B cell (primary cell): ENCODE measurements at regions not wholly inside any gene's neighbourhood (a gene's known extent, or its start where the extent isn't known, plus 50 kb on each side); places are given as distances from the start of the nearest gene placed in this dataset.

Source experiments
- ATAC-seq: fragments of 200-7000 bp; cut with Tn5 transposase; one replicate; pipeline ENCODE4 v1.10.0; 2021; ENCODE audit warnings: low read depth, mild to moderate bottlenecking, moderate number of reproducible peaks, moderate library complexity
- CTCF ChIA-PET: fragments of 350-600 bp; sonication (Branson Sonifier 250); formaldehyde crosslinking; loops from one replicate; lab custom pipeline; 2021; ENCODE audit warnings: antibody characterized with exemption, inconsistent platforms; lab: Charles Lee
- POLR2A ChIA-PET: fragments of 350-600 bp; sonication (Branson Sonifier 250); formaldehyde crosslinking; loops from one replicate; lab custom pipeline; 2021; ENCODE audit warnings: antibody characterized with exemption; lab: Charles Lee
- DNase-seq: peaks from one replicate; pipeline ENCODE4 v3.0.0; 2013
- H2AFZ ChIP-seq: 2 replicates; pipeline ENCODE4 v1.6.1; 2012; ENCODE audit warnings: mild to moderate bottlenecking, low read depth, low read length; ENCODE audit not compliant: insufficient read depth, poor library complexity, severe bottlenecking
- H3K27ac ChIP-seq, 2 donors: 1 replicate in 1 of 2; 2 replicates in 1 of 2; pipeline ENCODE4 v1.5.1; 2012 to 2013; ENCODE audit warnings: low read length in 2 of 2, mild to moderate bottlenecking in 2 of 2, moderate library complexity in 1 of 2
- H3K27me3 ChIP-seq, 4 experiments: fragments of 200-600 bp in 1 of 4; sonication (generic) in 1 of 4; replicated peaks in 1 of 4; 1 replicate in 2 of 4; 2 replicates in 2 of 4; pipeline versions ENCODE4 v1.6.1 to v1.7.0; 2013 to 2016; ENCODE audit warnings: low read length in 3 of 4, mild to moderate bottlenecking in 2 of 4, mixed read lengths in 1 of 4, moderate library complexity in 1 of 4; ENCODE audit not compliant: insufficient read depth in 4 of 4, control insufficient read depth in 3 of 4; ENCODE audit errors: control extremely low read depth in 1 of 4
- H3K36me3 ChIP-seq, 2 experiments: replicated peaks in 1 of 2; 1 replicate in 1 of 2; 2 replicates in 1 of 2; pipeline versions ENCODE4 v1.6.1 to v1.7.1; 2013; ENCODE audit warnings: low read length in 1 of 2; ENCODE audit not compliant: insufficient read depth in 2 of 2, control insufficient read depth in 1 of 2; ENCODE audit errors: control extremely low read depth in 1 of 2, extremely low read depth in 1 of 2
- H3K4me1 ChIP-seq, 2 donors: fragments of 200-600 bp in 1 of 2; sonication (generic) in 1 of 2; 1 replicate in 1 of 2; 2 replicates in 1 of 2; pipeline versions ENCODE4 v1.5.1 to v1.6.1; 2013 to 2017; ENCODE audit warnings: low read length in 2 of 2; ENCODE audit not compliant: control insufficient read depth in 2 of 2, insufficient read depth in 2 of 2
- H3K4me2 ChIP-seq: replicated peaks from 2 replicates; pipeline ENCODE3; 2012; ENCODE audit warnings: mild to moderate bottlenecking, low read depth, low read length; ENCODE audit not compliant: poor library complexity, severe bottlenecking
- H3K4me3 ChIP-seq, 5 experiments: fragments of 200-600 bp in 1 of 5; sonication (generic) in 1 of 5; 1 replicate in 3 of 5; 2 replicates in 2 of 5; pipeline versions ENCODE4 v1.5.1 to v1.7.0; 2011 to 2016; ENCODE audit warnings: low read length in 4 of 5, mild to moderate bottlenecking in 4 of 5, low read depth in 2 of 5, control low read depth in 1 of 5, moderate library complexity in 1 of 5; ENCODE audit not compliant: insufficient read depth in 1 of 5; ENCODE audit errors: control extremely low read depth in 1 of 5, extremely low read depth in 1 of 5
- H3K79me2 ChIP-seq: fragments of 200-600 bp; sonication (generic); one replicate; pipeline ENCODE4 v1.6.0; 2016; ENCODE audit warnings: low read length; ENCODE audit not compliant: control insufficient read depth, insufficient read depth
- H3K9ac ChIP-seq: fragments of 200-600 bp; sonication (generic); 2 replicates; pipeline ENCODE4 v1.6.1; 2017; ENCODE audit warnings: mild to moderate bottlenecking, low read length, moderate library complexity
- H3K9me3 ChIP-seq, 3 donors: one replicate each; pipeline versions ENCODE4 v1.6.1 to v1.7.1; 2013; ENCODE audit warnings: low read length in 2 of 3; ENCODE audit not compliant: control insufficient read depth in 2 of 3, insufficient read depth in 1 of 3; ENCODE audit errors: control extremely low read depth in 1 of 3
- H4K20me1 ChIP-seq: 2 replicates; pipeline ENCODE4 v1.6.0; 2012; ENCODE audit warnings: mild to moderate bottlenecking, low read length; ENCODE audit not compliant: insufficient read depth, control insufficient read depth, poor library complexity, severe bottlenecking
- H3K27ac Mint-ChIP-seq: one replicate; pipeline ENCODE4 v1.8.0; 2021; ENCODE audit warnings: mixed read lengths
- H3K27me3 Mint-ChIP-seq: one replicate; pipeline ENCODE4 v1.8.0; 2021; ENCODE audit warnings: mixed read lengths
- H3K4me1 Mint-ChIP-seq: one replicate; pipeline ENCODE4 v1.8.0; 2021; ENCODE audit warnings: mixed read lengths
- H3K4me3 Mint-ChIP-seq: one replicate; pipeline ENCODE4 v1.8.0; 2021; ENCODE audit warnings: mixed read lengths
- H3K9me3 Mint-ChIP-seq: one replicate; pipeline ENCODE4 v1.8.0; 2022; ENCODE audit warnings: mixed read lengths; ENCODE audit not compliant: insufficient read depth
- EZH2 ChIP-seq: IDR thresholded peaks from 2 replicates; pipeline ENCODE4 v1.6.1; 2012; ENCODE audit warnings: borderline replicate concordance, low read depth, mild to moderate bottlenecking, moderate library complexity, low read length; ENCODE audit not compliant: insufficient read depth, poor library complexity, severe bottlenecking
- WGBS: methylation state at CpG from one replicate; pipeline ENCODE4 v1.1.5; 2013; ENCODE audit warnings: missing lambda C conversion rate; ENCODE audit not compliant: insufficient coverage; 5-methylcytosine and 5-hydroxymethylcytosine counted together
- intact Hi-C: fragments of 100-400 bp; cut with micrococcal nuclease; formaldehyde crosslinking; loops from one replicate; pipeline ENCODE4 v1.10.0; 2022
- TF ChIP-seq, protein P1 (sequence below): fragments of 200-600 bp; IDR thresholded peaks from one replicate; pipeline ENCODE4 v1.8.0; 2022; ENCODE audit warnings: antibody characterized with exemption, mild to moderate bottlenecking

GRCh38 chr2:48213646-48214045 is 100.8 kb upstream of the FOXN2 start:
- no peaks in the 10 kb centered on the region for H3K36me3 ChIP-seq
- ChIA-PET CTCF (no interaction called here), POLR2A (no interaction called here)
- DNase-seq (no peak), ATAC-seq (no peak)
- intact Hi-C loops = no loop called here
- no peaks in the 10 kb centered on the region for H3K4me1 Mint-ChIP-seq
- no peak overlapping the region for H3K9ac ChIP-seq
- WGBS = 100% methylated on average over 2 of the region's 3 CpGs
- H3K4me3 ChIP-seq = no peak overlapping the region
- no peak overlapping the region for H3K27ac ChIP-seq
- no peaks in the 10 kb centered on the region for H3K9me3 Mint-ChIP-seq
- TF ChIP-seq, protein P1, sequence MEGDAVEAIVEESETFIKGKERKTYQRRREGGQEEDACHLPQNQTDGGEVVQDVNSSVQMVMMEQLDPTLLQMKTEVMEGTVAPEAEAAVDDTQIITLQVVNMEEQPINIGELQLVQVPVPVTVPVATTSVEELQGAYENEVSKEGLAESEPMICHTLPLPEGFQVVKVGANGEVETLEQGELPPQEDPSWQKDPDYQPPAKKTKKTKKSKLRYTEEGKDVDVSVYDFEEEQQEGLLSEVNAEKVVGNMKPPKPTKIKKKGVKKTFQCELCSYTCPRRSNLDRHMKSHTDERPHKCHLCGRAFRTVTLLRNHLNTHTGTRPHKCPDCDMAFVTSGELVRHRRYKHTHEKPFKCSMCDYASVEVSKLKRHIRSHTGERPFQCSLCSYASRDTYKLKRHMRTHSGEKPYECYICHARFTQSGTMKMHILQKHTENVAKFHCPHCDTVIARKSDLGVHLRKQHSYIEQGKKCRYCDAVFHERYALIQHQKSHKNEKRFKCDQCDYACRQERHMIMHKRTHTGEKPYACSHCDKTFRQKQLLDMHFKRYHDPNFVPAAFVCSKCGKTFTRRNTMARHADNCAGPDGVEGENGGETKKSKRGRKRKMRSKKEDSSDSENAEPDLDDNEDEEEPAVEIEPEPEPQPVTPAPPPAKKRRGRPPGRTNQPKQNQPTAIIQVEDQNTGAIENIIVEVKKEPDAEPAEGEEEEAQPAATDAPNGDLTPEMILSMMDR = no peak
- TF ChIP-seq EZH2 = no peak
- H2AFZ ChIP-seq = no peak overlapping the region
- H3K4me1 ChIP-seq = no peaks in the 10 kb centered on the region
- H3K4me3 Mint-ChIP-seq = no peak overlapping the region
- no peaks in the 10 kb centered on the region for H4K20me1 ChIP-seq
- no peak overlapping the region for H3K27ac Mint-ChIP-seq
- H3K9me3 ChIP-seq = peaks cover 0 to 3% (median 0%) of the 10 kb centered on the region in 3 donors
- H3K79me2 ChIP-seq = no peaks in the 10 kb centered on the region
- no peaks in the 10 kb centered on the region for H3K27me3 Mint-ChIP-seq
- no peak overlapping the region for H3K4me2 ChIP-seq
- no peaks in the 10 kb centered on the region for H3K27me3 ChIP-seq

- TF ChIP-seq, protein P1 = no peak
- TF ChIP-seq EZH2 = no peak
- no peaks in the 10 kb centered on the region for H3K79me2 ChIP-seq
- POLR2A ChIA-PET = no interaction called here
- H3K9me3 ChIP-seq = peaks cover 0 to 3% (median 0%) of the 10 kb centered on the region in 3 donors
- DNase-seq = no peak
- no CpG with 5 or more reads among the region's 2 CpGs for WGBS
- CTCF ChIA-PET = interaction anchor here (1.0 kb wide), 1 partner anchor 11 kb away, joined by 4 read pairs; no protein-coding TSS in a partner anchor
- H3K27ac ChIP-seq = no peak overlapping the region
- peaks cover 3 to 8% of the 10 kb centered on the region in 2 donors for H3K4me1 ChIP-seq
- H3K27me3 ChIP-seq = no peaks in the 10 kb centered on the region
- H3K9ac ChIP-seq = no peak overlapping the region
- Mint-ChIP-seq H3K4me1 (peaks cover 4% of the 10 kb centered on the region), H3K27ac (no peak overlapping the region), H3K4me3 (no peak overlapping the region), H3K9me3 (no peaks in the 10 kb centered on the region), H3K27me3 (no peaks in the 10 kb centered on the region)
- H3K4me2 ChIP-seq = no peak overlapping the region
- H2AFZ ChIP-seq = no peak overlapping the region
- no peak overlapping the region for H3K4me3 ChIP-seq
- H4K20me1 ChIP-seq = no peaks in the 10 kb centered on the region
- H3K36me3 ChIP-seq = no peaks in the 10 kb centered on the region
- ATAC-seq = no peak
- intact Hi-C loops = no loop called here
Observed at GRCh38 chr2:48218169-48218568, 96.3 kb upstream of the FOXN2 start.
